Central memory CD4-positive, alpha-beta T cell (primary cell): ENCODE measurements at regions not wholly inside any gene's neighbourhood (a gene's known extent, or its start where the extent isn't known, plus 50 kb on each side); places are given as distances from the start of the nearest gene placed in this dataset.

Experiments
- DNase-seq: peaks from one replicate; pipeline ENCODE4 v3.0.0; 2022

DNA sequence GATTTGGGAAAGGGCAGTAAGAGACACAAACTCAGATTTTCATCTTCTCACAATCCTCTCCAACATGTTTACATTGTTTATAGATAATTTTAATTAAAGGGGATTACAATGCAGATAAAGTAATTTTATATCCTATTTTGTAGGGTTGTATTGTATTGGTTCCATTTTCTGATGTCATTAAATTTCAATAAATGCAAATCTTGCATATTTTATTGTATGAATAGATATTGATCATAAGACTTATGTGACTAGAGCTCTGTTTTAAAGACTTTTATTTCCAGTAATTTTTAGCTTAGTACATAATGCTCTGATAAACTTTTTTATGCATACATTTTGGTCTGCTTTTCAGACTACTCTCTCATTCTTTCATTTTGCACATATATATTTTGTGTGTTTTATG lies 819.6 kb downstream of the TSN start:
- DNase-seq: no peak

- no peak for DNase-seq
Observed at GRCh38 chr2:122583159-122583917, 827.9 kb downstream of the TSN start.

GRCh38 chr2:122590524-122590923 lies 835.1 kb downstream of the TSN start:
- DNase-seq: no peak

DNA sequence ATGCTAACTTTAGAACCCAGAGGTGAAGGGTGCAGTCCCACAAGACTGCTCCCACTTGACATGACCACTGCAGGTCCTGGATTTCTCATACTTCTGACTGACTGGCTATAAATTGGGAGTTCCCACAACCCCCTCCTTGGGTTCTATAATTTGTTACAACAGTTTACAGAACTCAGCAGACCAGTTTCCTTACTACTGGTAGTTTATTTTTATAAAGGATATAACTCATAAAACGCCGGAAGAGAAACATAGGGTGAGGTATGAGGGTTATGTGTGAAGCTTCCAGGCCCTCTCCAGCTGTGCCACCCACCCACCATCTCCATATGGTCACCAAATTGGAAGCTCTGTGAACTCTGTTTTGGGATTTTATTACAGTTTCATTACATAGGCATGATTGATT lies 839.6 kb downstream of the TSN start:
- DNase-seq: no peak

- DNase-seq: no peak
Observed at GRCh38 chr2:122596598-122596997, 841.1 kb downstream of the TSN start.

DNA sequence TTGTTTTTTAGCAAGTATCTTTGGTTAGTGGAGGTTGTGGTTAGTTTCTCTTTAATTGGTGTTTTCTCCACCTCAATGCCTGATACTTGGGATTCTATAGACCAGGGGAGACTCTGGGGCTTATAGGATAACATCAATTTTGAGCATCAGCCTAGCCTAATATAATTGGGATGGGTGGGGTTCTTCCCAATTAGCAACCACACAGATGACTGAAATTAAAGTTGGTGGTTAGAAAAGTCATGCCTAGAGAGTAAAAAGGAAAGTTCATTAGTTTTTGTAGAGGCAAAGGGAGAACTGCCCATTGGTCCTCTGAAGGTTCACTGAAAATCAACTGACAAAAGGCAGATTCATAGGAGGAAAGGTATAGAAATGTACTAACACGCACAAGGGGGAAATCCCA lies 843.3 kb downstream of the TSN start:
- no peak for DNase-seq

GRCh38 chr2:122610948-122611609 lies 855.6 kb downstream of the TSN start:
- DNase-seq: no peak

- DNase-seq: no peak
Observed at GRCh38 chr2:122622934-122623333, 867.5 kb downstream of the TSN start.

DNA sequence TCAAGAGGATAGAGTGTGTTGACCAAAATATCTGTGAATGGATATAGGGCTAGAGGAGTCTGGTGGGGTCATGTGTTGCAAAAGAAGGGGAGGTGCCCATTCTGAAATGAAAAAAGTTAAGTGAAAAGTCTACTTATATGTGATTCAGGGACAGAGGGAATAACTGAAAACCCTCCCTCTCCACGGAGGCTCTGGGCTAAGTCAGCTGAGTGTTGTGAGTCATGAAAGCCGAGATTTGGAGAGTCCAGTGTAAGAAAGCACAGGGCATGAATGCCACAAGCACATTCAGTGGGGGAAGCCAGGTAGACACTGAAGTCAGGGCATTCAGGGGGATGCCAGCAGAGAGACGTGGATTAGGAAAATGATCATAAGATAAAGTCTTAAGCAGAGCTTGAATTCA lies 871.9 kb downstream of the TSN start:
- no peak for DNase-seq

GRCh38 chr2:122634256-122634655 lies 878.8 kb downstream of the TSN start:
- DNase-seq: no peak

GRCh38 chr2:122634920-122635319 lies 879.5 kb downstream of the TSN start:
- DNase-seq: no peak

GRCh38 chr2:122635686-122636085 lies 880.2 kb downstream of the TSN start:
- no peak for DNase-seq

- no peak for DNase-seq
Observed at GRCh38 chr2:122636097-122636496, 880.6 kb downstream of the TSN start.

DNA sequence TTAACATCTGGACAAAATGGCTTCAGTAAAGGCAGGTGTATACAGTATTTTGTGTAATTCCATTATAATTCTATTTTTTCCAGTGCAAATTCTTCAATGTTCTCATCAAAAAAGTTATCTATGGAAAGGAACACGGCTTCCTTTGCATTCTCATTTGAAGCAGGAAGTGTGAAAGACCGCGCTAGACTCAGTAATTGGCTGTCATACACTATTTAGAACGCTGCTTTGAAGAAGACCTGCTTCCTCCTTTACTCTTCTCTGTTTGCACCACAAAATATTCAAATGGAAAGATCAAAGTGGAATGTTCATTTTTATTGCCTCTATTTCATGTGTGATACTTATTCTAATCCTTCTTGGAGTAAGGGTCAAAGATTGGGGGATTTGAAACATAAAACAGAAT lies 883.7 kb downstream of the TSN start:
- no peak for DNase-seq

GRCh38 chr2:122639711-122640110 lies 884.3 kb downstream of the TSN start:
- DNase-seq: no peak

- DNase-seq: no peak
Observed at GRCh38 chr2:122643725-122644329, 888.4 kb downstream of the TSN start.

GRCh38 chr2:122651236-122651635 lies 895.8 kb downstream of the TSN start:
- DNase-seq: no peak

DNA sequence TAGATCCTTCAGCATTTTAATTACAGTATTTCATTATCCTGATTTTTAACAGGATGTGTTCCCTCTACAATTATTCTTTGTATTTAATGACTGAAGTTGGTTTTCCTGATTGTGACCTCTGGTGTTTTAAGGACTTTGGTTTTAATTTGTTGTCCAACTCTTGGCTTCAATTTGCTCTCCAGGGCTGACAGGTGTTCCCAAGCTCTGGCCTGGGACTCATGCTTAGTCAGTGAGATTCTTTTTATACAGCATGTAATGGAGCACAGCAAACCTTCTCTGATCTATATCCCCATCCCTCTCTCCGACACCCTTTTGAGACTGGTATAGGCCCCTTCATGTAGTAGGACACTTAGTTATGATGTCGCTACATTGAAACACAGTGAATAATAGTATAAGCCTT lies 896.3 kb downstream of the TSN start:
- DNase-seq: no peak

DNA sequence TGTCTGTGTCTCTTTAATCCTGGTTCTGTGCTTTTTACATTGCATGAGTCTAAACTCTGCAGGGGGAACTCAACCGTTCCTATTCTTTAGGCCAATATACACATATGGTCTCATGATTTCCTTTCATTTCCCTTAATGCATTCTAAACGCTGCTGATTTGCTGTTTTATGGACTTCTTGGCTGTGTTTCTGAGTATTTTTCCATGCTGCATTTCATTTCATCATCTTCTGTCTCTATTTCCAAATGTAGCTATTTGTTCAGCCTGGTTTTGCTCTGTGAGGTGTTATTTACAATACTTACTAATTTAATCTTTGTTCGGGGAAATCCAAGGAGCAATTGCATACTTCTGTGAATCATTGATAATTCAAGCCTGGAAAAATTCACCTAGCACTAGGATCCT lies 897.2 kb downstream of the TSN start:
- no peak for DNase-seq

DNA sequence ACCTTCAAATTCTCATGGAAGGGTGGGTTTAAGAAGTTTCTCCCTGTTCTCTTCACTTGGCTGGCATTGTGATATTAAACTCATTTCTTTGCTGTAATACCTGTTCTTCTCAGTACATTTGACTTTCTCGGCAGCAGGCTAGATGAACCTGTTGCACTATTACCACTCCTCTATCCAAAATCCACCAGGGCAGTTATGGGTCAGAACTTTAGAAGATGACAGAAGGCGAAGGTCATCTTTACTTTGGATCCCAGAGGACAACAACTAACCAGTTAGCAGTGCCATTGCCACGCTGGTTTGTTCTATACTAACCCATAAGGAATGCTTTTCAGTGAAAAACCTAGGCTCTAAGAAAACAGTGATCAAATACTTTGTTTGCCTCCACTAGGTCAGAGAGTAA lies 901.0 kb downstream of the TSN start:
- DNase-seq: no peak

DNA sequence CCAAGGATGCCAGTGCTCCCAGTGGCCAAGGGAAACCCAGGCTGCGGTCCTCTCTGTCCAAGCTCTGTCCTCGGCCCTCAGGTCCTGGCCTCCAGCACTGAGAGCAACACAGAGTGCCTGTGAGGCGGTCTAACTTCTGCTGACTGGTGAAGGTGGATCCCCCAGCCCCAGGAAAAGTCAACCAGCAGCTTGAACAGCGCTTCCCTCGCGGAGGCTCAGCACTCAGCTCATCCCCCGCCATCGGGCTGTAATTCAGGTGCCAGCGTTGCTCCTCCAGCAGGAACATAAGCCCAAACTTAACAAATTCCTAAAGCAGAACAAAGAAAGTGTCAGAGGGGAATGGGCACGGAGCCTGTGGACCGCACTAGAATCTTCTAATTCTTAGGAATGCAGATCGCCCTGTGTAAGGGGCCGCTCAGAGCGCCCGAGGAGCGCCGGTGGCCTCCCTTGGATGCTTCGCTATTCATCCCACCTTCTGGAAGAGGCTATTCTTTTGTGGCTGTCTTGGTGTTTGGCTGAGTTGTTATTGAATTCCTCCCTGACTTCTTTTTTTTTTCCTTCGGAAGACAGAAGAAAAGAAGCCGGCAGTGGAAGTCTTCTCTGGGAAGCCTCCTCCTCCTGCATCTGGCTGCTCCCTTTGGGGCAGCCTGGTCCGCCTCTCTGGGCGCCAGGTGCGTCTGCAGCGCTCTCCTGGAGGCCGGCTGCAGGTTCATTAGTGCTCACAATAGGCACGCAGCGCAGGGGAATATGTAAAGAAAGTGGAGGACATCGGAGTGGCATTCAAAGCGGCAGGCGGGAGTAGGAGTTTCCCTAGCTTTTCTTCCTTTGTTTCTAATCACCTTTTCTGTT lies 905.6 kb downstream of the TSN start:
- no peak for DNase-seq

GRCh38 chr2:122663620-122664019 lies 908.2 kb downstream of the TSN start:
- no peak for DNase-seq

DNA sequence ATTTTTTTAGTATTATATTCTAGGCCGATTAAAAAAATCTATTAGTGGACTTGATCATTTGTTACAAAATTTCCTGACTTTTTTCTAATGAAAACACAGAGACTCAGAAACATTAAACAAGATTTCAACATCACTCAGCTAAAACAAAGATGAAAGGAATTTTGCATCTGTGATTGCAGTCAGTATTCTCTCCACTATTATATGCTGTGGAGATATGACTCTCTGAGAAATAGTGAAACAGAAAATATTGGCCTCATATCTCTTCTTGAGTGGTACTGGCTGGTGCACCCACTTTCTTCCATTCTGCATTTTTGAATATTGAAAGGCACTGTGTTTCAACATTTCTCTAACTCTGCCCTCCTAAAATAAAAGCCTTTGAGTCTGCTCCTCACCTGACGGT lies 914.2 kb downstream of the TSN start:
- DNase-seq: no peak
